Activated T-cell treated with anti-CD3 and anti-CD28 coated beads, Interleukin-2, amount 50 U/mL, for 4 hours (primary cell): ENCODE measurements at regions not wholly inside any gene's neighbourhood (a gene's known extent, or its start where the extent isn't known, plus 50 kb on each side); places are given as distances from the start of the nearest gene placed in this dataset.
"Not testable (repeated sequence)": the region's sequence is repeated elsewhere in the genome, so short reads cannot be mapped to it uniquely, and the experiment has no call there.

Experiments
- ATAC-seq, 2 donors: fragments of 200-7000 bp; cut with Tn5 transposase; one replicate each; pipeline ENCODE4 v1.10.0; 2021
- DNase-seq: peaks from one replicate; pipeline ENCODE4 v3.0.0-alpha.2; 2020
- H3K27me3 Mint-ChIP-seq: one replicate; pipeline ENCODE4 v1.8.0; 2021; ENCODE audit warnings: low read depth, mixed read lengths
- H3K36me3 Mint-ChIP-seq: one replicate; pipeline ENCODE4 v1.8.0; 2022; ENCODE audit warnings: mixed read lengths; ENCODE audit not compliant: insufficient read depth
- H3K4me1 Mint-ChIP-seq: one replicate; pipeline ENCODE4 v1.8.0; 2021; ENCODE audit warnings: low read depth, mixed read lengths
- H3K4me3 Mint-ChIP-seq: one replicate; pipeline ENCODE4 v1.8.0; 2021; ENCODE audit warnings: mild to moderate bottlenecking, moderate library complexity, mixed read lengths
- H3K9me3 Mint-ChIP-seq: one replicate; pipeline ENCODE4 v1.8.0; 2021; ENCODE audit warnings: mixed read lengths

DNA sequence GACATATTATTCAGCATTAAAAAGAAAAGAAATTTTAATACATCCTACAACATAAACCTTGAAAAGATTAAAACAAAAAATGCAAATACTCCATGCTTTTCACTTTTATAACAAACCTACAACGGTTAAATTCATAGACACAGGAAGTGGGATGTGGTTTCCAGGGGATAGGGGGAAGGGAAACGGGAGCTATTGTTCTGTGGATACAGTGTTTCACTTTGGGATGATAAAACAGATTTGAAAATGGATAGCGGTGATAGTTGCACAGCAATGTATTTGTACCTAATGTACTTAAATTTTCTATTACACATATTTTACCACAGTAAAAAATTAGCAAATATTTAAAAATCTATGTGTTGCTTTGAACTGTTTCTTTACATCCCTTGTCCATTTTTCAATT lies 368.0 kb downstream of the CDY2B start:
- not testable (repeated sequence) for H3K9me3 Mint-ChIP-seq, H3K4me1 Mint-ChIP-seq, H3K4me3 Mint-ChIP-seq, H3K36me3 Mint-ChIP-seq, H3K27me3 Mint-ChIP-seq, DNase-seq, ATAC-seq

DNA sequence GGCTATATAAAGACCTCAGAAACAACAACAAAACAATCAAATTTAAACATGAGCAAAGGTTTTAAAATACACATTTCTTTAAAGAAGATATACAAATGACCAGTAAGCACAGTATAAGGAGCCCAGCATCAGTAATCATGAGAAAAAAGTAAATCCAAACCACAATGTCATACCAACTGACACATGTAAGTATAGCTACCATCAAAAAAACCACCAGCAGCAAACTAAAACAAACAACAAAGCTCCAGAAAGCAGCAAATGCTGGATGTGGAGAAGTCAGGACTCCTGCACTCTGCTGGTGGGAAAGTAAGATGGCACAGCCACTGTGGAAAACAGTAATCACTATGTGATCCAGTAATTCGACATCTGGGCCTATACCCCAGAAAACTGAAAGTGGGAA lies 368.5 kb downstream of the CDY2B start:
- ATAC-seq, H3K27me3 Mint-ChIP-seq, H3K4me1 Mint-ChIP-seq, H3K9me3 Mint-ChIP-seq, H3K4me3 Mint-ChIP-seq, H3K36me3 Mint-ChIP-seq, DNase-seq: not testable (repeated sequence)

DNA sequence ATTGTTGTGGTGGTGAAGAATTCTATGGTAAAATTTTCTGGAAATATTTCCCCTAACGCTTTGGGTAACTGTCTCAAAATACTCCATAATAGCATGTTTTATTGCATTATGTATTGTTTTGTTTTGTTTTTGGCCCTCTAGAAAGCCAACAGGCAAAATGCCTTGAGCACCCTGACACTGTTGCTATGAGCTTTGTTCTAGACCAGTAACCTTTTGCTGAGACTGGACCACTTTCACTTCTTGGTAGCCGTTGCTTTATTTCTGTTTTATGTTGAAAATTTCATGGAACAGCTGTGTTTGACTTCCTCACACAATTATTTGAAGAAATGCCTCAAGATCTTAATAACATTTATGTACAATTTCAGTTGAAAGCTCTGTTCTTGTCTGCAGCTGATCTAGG lies 374.2 kb downstream of the CDY2B start:
- not testable (repeated sequence) for H3K36me3 Mint-ChIP-seq, H3K4me3 Mint-ChIP-seq, H3K9me3 Mint-ChIP-seq, H3K27me3 Mint-ChIP-seq, ATAC-seq, H3K4me1 Mint-ChIP-seq, DNase-seq

DNA sequence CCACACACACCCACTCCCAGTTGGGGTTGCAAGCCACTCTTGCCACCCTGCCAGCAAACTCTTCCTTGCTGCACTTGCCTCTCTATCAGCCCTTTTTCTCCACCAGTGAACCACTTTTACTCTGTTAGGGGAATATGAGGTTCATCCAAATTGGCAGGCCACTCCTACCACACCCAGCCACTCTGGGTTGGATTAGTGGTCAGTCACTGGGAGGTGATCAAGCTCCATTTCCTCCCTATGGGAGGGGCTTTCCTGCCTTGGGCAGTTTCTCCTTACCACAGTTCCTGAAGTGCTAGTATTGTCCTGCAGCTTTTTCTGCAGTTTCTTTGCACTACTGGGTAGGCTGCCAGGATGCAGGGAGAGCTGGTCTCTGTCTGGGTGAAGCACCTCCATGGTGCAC lies 395.3 kb downstream of the CDY2B start:
- H3K4me3 Mint-ChIP-seq, H3K27me3 Mint-ChIP-seq, H3K9me3 Mint-ChIP-seq, ATAC-seq, H3K36me3 Mint-ChIP-seq, H3K4me1 Mint-ChIP-seq, DNase-seq: not testable (repeated sequence)

DNA sequence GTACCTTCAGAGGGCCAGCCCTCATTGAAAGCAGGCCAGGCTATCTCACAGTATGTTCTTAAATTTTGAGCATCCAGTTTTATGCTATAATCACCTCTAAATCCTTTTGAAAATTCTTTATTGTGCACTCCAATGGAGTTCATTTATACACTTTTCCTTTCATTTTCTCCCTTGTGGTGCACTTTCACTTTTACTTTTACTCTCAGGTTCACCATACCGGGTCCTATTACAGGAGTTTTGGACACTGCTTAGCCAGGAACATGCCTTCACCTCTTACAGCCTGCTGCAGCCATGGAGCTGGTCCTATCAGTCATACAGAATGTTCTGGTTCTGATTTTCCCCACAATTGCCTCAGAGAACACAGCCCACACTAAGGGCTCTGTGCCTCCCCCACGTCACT lies 395.9 kb downstream of the CDY2B start:
- ATAC-seq: peak in 1 of 2 donors; percentile 55
- not testable (repeated sequence) for H3K36me3 Mint-ChIP-seq, H3K4me3 Mint-ChIP-seq, H3K27me3 Mint-ChIP-seq, H3K4me1 Mint-ChIP-seq, H3K9me3 Mint-ChIP-seq, DNase-seq

DNA sequence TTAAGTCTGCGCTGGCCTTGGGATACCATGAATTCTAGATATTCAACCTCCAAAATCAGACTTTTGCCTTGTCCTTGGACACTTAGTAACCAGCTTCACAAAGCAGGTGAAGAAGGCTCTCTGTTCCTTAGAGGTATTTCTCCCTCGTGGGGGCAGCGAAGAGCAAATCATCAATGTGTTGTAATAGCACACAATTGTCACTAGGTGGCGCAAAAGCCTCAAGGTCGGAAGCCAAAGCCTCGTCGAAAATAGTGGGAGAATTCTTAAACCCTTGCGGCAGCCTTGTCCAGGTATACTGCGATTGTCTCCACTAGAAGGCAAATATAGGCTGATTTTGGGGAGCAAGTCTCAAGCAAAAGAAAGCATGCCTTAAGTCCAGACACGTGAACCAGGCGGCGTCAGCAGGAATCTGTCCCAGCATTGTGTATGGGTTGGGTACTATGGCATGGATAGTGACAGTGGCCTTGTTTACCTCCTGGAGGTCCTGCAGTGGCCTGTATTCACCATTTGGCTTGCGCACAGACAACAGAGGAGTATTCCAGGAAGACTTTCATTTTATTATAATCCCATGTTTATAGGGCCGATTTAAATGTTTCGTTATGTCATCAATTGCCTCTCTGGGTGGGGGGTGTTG lies 398.5 kb downstream of the CDY2B start:
- peak in 1 of 2 donors; percentile 58 for ATAC-seq

DNA sequence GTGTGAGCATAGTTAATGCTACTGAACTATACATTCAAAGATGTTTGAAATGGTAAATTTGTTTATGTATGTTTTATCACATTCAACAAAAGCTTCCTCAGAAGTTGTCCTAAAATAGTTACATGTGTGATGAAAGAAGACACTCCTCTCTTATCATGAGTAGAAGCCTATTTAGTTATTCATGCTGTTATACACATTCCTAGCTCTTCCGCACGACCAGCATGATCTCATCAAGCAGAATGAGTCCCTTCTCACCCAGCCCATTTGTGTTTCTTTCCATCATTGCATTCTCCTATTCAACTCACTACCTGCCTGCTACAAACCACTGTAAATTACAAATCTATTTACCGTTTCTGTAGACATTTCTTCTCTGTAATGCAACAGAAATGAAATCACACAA lies 408.0 kb downstream of the CDY2B start:
- ATAC-seq, H3K36me3 Mint-ChIP-seq, DNase-seq, H3K27me3 Mint-ChIP-seq, H3K4me3 Mint-ChIP-seq, H3K4me1 Mint-ChIP-seq, H3K9me3 Mint-ChIP-seq: not testable (repeated sequence)

More for the DNA sequence above, 398.5 kb downstream of the CDY2B start:
- H3K9me3 Mint-ChIP-seq, H3K4me1 Mint-ChIP-seq, H3K36me3 Mint-ChIP-seq, H3K27me3 Mint-ChIP-seq, H3K4me3 Mint-ChIP-seq, DNase-seq: not testable (repeated sequence)

DNA sequence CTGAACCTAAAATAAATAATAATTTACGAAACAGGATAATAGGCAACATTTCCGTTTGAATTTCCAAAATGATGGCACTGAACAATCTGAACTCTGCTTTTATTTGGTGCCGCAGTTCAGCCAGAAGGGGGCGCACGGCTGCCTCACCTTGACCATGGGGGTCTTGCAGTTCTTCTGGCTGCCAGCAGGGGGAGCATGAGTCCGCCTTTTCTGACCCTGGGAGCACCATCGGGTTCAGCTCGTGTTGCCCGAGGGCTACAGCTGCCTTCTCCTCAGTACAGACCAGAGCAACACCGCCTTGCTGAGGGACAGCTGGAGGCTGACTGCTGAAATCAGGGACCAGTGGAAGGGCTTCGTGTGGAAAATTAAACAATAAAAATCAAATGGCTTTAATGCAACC lies 420.3 kb downstream of the CDY2B start:
- H3K4me1 Mint-ChIP-seq, H3K27me3 Mint-ChIP-seq, H3K4me3 Mint-ChIP-seq, DNase-seq, H3K36me3 Mint-ChIP-seq, H3K9me3 Mint-ChIP-seq: not testable (repeated sequence)
- ATAC-seq: peak in 1 of 2 donors; percentile 48

DNA sequence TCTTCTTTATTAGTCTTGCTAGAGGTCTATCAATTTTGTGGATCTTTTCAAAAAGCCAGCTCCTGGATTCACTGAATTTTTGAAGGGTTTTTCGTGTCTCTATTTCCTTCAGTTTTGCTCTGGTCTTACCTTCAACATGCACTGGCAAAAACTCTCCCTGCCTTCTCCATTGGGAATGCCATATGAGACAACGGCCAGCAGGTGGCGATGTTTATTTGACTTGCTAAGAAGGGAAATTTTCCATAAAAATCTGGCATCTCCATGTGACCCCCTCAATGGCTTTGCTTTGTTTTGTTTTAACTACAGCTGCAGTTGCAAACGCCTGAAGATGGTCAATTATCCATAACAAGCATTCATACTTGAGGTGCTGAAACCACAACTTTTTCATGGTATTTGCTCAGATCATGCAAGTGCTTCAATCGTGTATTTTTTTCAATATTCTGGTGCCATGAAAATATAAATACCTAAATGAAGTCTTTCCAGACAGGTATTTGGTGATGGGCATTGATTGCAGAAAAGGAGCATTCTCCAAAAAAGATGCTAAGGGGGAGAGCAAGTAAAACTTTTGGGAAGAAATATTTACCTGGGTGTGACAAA lies 449.4 kb downstream of the CDY2B start:
- Mint-ChIP-seq H3K36me3 (no peaks in the 10 kb centered on the region), H3K9me3 (no peaks in the 10 kb centered on the region), H3K4me1 (no peaks in the 10 kb centered on the region), H3K27me3 (no peaks in the 10 kb centered on the region), H3K4me3 (no peak overlapping the region)
- ATAC-seq: no peak
- DNase-seq: no peak

DNA sequence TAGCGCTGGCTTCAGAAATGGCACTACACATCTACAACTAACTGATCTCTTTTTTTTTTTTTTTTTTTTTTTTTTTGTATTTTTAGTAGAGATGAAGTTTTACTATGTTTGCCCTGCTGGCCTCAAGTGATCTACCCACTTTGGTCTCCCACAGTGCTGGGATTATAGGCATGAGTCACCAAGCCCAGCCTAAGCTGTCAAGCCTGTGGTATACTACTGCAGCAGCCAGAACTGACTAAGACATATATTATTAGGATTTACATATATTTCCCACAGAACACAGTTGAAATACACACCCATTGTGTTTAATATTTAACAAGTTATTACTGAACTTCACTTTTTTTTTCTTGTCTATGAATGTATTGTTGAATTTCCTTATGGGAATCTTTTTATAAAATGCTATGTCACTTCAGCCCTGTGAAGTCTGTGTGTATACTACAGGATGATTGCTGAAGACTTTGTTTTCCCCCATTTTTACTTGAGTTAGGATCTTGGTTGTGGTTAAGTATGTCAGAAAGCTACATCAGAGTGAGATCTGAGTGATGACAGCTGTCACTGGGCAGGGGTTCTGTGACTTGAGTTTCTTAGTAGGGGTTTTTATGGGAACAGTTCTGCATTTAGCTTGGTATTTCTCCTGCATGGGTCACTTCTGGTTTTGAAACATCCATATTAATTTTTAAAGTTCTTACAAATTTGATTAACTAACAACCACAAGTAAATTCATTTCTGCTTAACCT lies 481.5 kb downstream of the CDY2B start:
- Mint-ChIP-seq H3K36me3 (no peaks in the 10 kb centered on the region), H3K4me3 (no peak overlapping the region), H3K27me3 (no peaks in the 10 kb centered on the region), H3K9me3 (no peaks in the 10 kb centered on the region), H3K4me1 (no peaks in the 10 kb centered on the region)
- DNase-seq (no peak), ATAC-seq (no peak)

DNA sequence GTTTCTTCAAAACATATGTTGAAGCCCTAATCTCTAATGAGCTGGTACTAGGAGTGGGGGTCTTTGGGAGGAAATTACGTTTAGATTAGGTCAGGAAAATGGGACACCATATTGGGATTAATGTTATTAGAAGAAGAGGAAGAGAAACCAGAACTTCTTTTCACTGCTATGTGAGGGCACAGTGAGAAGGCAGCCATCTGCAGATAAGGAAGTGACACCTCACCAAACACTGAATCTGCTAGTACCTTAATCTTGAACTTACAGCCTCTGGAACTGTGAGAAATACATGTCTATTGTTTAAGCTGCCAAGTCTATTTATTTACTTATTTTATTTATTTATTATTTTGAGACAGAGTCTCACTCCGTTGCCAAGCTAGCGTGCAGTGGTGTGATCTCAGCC lies 482.4 kb downstream of the CDY2B start:
- no peak for DNase-seq
- H3K4me3 Mint-ChIP-seq: no peak overlapping the region
- no peaks in the 10 kb centered on the region for H3K9me3 Mint-ChIP-seq
- H3K36me3 Mint-ChIP-seq: no peaks in the 10 kb centered on the region
- no peaks in the 10 kb centered on the region for H3K27me3 Mint-ChIP-seq
- no peak for ATAC-seq
- H3K4me1 Mint-ChIP-seq: no peaks in the 10 kb centered on the region

DNA sequence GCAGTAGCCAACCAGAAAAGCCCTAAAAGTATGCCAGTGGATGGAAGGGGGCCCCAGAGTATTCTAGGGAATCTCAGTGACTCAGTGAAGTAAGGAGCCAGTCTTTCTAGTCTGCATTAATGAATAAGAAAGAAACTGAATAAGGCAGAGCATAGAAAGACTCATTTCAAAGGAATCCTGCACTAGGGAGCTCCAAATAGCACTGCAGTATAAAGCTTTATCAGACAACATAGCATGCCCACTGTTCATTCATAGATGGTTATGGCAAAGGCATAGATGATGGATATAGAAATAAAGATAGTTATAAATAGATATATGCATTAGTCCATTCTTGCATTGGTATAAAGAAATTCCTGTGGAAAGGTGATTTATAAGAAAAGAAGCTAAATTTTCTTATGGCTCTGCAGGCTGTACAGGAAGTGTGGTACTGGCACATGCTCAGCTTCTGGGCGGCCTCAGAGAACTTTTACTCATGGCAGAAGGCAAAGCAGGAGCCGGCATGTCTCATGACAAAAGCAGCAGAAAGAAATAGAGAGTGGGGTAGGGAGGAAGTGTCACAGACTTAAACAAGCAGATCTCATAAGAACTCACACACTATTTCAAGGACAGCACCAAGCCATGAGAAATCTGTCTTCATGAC lies 498.5 kb downstream of the CDY2B start:
- DNase-seq (no peak), ATAC-seq (no peak)
- Mint-ChIP-seq H3K27me3 (no peaks in the 10 kb centered on the region), H3K4me3 (no peak overlapping the region), H3K4me1 (no peaks in the 10 kb centered on the region), H3K36me3 (no peaks in the 10 kb centered on the region), H3K9me3 (no peaks in the 10 kb centered on the region)

DNA sequence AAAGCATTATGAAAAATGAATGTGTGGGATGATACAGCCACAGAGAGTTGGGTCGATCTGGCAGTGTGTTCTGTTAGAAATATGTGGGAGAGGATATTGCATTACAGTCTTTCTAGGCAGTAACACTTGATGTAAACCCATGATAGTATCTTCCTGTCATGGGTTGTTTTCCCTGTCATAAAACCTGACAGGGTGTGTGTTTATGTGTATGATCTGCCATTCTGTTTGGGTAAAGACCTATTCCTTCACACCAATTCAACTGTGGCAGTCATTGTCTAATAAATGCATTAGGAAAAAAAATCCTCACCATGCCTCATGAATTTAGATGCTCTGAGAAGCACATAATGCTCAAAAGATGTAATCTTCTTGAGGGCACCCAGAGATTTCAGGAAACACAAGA lies 501.7 kb downstream of the CDY2B start:
- DNase-seq (no peak), ATAC-seq (no peak)
- Mint-ChIP-seq H3K27me3 (no peaks in the 10 kb centered on the region), H3K4me1 (no peaks in the 10 kb centered on the region), H3K36me3 (no peaks in the 10 kb centered on the region), H3K9me3 (no peaks in the 10 kb centered on the region), H3K4me3 (no peak overlapping the region)

DNA sequence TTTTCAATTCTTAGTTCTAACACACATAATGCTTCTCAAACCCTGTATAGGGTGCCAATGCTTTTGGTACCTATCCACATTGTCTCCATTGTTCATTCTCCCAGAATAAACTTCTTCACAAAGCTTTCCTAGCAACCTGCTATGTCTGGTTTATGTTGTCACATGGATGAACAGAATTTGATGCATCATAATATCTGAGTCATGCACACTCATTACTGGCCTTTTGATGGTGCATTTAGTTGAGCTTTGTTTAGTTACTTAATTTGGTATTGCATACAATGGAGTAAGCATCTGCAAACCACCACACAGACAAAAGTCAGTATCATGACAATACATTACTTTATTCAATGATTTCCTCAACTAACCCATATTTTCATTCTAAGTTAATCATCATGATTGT lies 511.6 kb downstream of the CDY2B start:
- H3K27me3 Mint-ChIP-seq: no peaks in the 10 kb centered on the region
- H3K4me1 Mint-ChIP-seq: no peaks in the 10 kb centered on the region
- ATAC-seq (no peak), DNase-seq (no peak)
- no peak overlapping the region for H3K4me3 Mint-ChIP-seq
- H3K36me3 Mint-ChIP-seq: no peaks in the 10 kb centered on the region
- no peaks in the 10 kb centered on the region for H3K9me3 Mint-ChIP-seq

DNA sequence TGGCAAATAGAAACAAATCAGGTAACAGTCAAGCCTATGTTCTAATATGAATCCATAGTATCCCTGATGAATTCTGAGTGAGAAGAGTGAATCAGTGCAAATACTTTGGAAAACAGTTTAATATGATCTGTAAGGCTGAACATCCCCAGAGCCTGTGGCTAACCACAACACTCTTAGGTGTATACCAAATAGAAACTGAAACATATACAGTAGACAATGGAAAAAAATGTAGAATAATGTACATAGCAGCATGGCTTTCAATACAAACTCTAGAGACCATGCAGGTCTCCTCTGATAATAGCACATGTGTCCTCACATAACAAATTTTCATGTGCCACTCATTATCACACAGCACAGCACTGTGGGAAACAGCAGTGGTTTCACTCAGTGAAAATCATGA lies 513.6 kb downstream of the CDY2B start:
- H3K4me1 Mint-ChIP-seq: no peaks in the 10 kb centered on the region
- H3K4me3 Mint-ChIP-seq: no peak overlapping the region
- peaks cover 3% of the 10 kb centered on the region for H3K9me3 Mint-ChIP-seq
- ATAC-seq (no peak), DNase-seq (no peak)
- H3K36me3 Mint-ChIP-seq: no peaks in the 10 kb centered on the region
- H3K27me3 Mint-ChIP-seq: no peaks in the 10 kb centered on the region
